Nephron progenitor cell (in vitro differentiated cells): ENCODE measurements at regions not wholly inside any gene's neighbourhood (a gene's known extent, or its start where the extent isn't known, plus 50 kb on each side); places are given as distances from the start of the nearest gene placed in this dataset.
A peak's percentile ranks its signal among the peaks of the same experiment; 100 is the strongest.

Source experiments
- DNase-seq: peaks from one replicate; pipeline ENCODE4 v3.0.0; 2021
- H3K27ac Mint-ChIP-seq: 2 replicates; pipeline ENCODE4 v1.8.0; 2021; ENCODE audit warnings: mild to moderate bottlenecking, moderate library complexity, mixed read lengths
- H3K27me3 Mint-ChIP-seq: 2 replicates; pipeline ENCODE4 v1.8.0; 2021; ENCODE audit warnings: mild to moderate bottlenecking, low read depth, mixed read lengths; ENCODE audit not compliant: poor library complexity
- H3K36me3 Mint-ChIP-seq: 2 replicates; pipeline ENCODE4 v1.8.0; 2021; ENCODE audit warnings: low read depth, mixed read lengths
- H3K4me1 Mint-ChIP-seq: 2 replicates; pipeline ENCODE4 v1.8.0; 2021; ENCODE audit warnings: mixed read lengths
- H3K4me3 Mint-ChIP-seq: 2 replicates; pipeline ENCODE4 v1.8.0; 2021; ENCODE audit warnings: mild to moderate bottlenecking, moderate library complexity, mixed read lengths
- H3K9me3 Mint-ChIP-seq: 2 replicates; pipeline ENCODE4 v1.8.0; 2021; ENCODE audit warnings: mild to moderate bottlenecking, moderate library complexity, mixed read lengths
- CTCF ChIP-seq: fragments of 200-600 bp; sonication (generic); IDR thresholded peaks from 2 replicates; pipeline ENCODE4 v1.5.0; 2021; ENCODE audit warnings: antibody characterized with exemption

GRCh38 chr13:103196356-103196755 is 130.1 kb upstream of the SLC10A2 start:
- no peak for TF ChIP-seq CTCF
- DNase-seq, result no peak
- Mint-ChIP-seq H3K4me1 (peaks cover 16% of the 10 kb centered on the region), H3K27me3 (peaks cover 3% of the 10 kb centered on the region), H3K27ac (no peak overlapping the region), H3K9me3 (peaks cover 7% of the 10 kb centered on the region), H3K36me3 (no peaks in the 10 kb centered on the region), H3K4me3 (no peak overlapping the region)

GRCh38 chr13:103195762-103196161 is 129.5 kb upstream of the SLC10A2 start:
- DNase-seq, result no peak
- Mint-ChIP-seq H3K9me3 (peaks cover 7% of the 10 kb centered on the region), H3K36me3 (no peaks in the 10 kb centered on the region), H3K27me3 (peaks cover 3% of the 10 kb centered on the region), H3K4me1 (peaks cover 22% of the 10 kb centered on the region), H3K27ac (no peak overlapping the region), H3K4me3 (no peak overlapping the region)
- TF ChIP-seq CTCF, result no peak

- DNase-seq, result no peak
- H3K27ac Mint-ChIP-seq, result no peak overlapping the region
- H3K36me3 Mint-ChIP-seq, result no peaks in the 10 kb centered on the region
- H3K27me3 Mint-ChIP-seq, result peaks cover 3% of the 10 kb centered on the region
- peaks cover under 1% of the 10 kb centered on the region for H3K9me3 Mint-ChIP-seq
- peaks cover 31% of the 10 kb centered on the region for H3K4me1 Mint-ChIP-seq
- no peak for TF ChIP-seq CTCF
- H3K4me3 Mint-ChIP-seq, result no peak overlapping the region
Measured at GRCh38 chr13:103194871-103195270, 128.7 kb upstream of the SLC10A2 start.

- Mint-ChIP-seq H3K27me3 (peaks cover 3% of the 10 kb centered on the region), H3K4me3 (no peak overlapping the region)
Measured at GRCh38 chr13:103192511-103193135, 126.4 kb upstream of the SLC10A2 start.

GRCh38 chr13:103190841-103191240 is 124.6 kb upstream of the SLC10A2 start:
- DNase-seq, result no peak
- H3K4me1 Mint-ChIP-seq, result peaks cover 42% of the 10 kb centered on the region
- no peak overlapping the region for H3K27ac Mint-ChIP-seq
- H3K4me3 Mint-ChIP-seq, result no peak overlapping the region
- TF ChIP-seq CTCF, result no peak
- H3K36me3 Mint-ChIP-seq, result no peaks in the 10 kb centered on the region
- H3K9me3 Mint-ChIP-seq, result no peaks in the 10 kb centered on the region
- no peaks in the 10 kb centered on the region for H3K27me3 Mint-ChIP-seq

More at GRCh38 chr13:103192511-103193135, 126.4 kb upstream of the SLC10A2 start:
- H3K9me3 Mint-ChIP-seq, result no peaks in the 10 kb centered on the region
- H3K4me1 Mint-ChIP-seq, result peaks cover 42% of the 10 kb centered on the region
- no peak for TF ChIP-seq CTCF
- DNase-seq, result no peak
- no peaks in the 10 kb centered on the region for H3K36me3 Mint-ChIP-seq
- H3K27ac Mint-ChIP-seq, result no peak overlapping the region

- peaks cover 42% of the 10 kb centered on the region for H3K4me1 Mint-ChIP-seq
- H3K27ac Mint-ChIP-seq, result no peak overlapping the region
- no peak for DNase-seq
- no peak overlapping the region for H3K4me3 Mint-ChIP-seq
- no peaks in the 10 kb centered on the region for H3K36me3 Mint-ChIP-seq
- peak; percentile 65 for TF ChIP-seq CTCF
- no peaks in the 10 kb centered on the region for H3K9me3 Mint-ChIP-seq
- no peaks in the 10 kb centered on the region for H3K27me3 Mint-ChIP-seq
Measured at GRCh38 chr13:103188713-103189326, 122.6 kb upstream of the SLC10A2 start.
